ENCODE measurements at regions not wholly inside any gene's neighbourhood (a gene's known extent, or its start where the extent isn't known, plus 50 kb on each side); places are given as distances from the start of the nearest gene placed in this dataset.

- TF ChIP-seq, protein P1, sequence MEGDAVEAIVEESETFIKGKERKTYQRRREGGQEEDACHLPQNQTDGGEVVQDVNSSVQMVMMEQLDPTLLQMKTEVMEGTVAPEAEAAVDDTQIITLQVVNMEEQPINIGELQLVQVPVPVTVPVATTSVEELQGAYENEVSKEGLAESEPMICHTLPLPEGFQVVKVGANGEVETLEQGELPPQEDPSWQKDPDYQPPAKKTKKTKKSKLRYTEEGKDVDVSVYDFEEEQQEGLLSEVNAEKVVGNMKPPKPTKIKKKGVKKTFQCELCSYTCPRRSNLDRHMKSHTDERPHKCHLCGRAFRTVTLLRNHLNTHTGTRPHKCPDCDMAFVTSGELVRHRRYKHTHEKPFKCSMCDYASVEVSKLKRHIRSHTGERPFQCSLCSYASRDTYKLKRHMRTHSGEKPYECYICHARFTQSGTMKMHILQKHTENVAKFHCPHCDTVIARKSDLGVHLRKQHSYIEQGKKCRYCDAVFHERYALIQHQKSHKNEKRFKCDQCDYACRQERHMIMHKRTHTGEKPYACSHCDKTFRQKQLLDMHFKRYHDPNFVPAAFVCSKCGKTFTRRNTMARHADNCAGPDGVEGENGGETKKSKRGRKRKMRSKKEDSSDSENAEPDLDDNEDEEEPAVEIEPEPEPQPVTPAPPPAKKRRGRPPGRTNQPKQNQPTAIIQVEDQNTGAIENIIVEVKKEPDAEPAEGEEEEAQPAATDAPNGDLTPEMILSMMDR (IDR thresholded peaks at IDR 0.05; ENCODE audit: low read depth, low read length, missing control alignments), result no peak
- no peak overlapping the region for H3K4me3 ChIP-seq (ENCODE audit: low read depth, low read length)
- DNase-seq (ENCODE audit: low read depth), result no peak
These were observed 86.9 kb upstream of the F3 start for GRCh38 chr1:94628499-94628843.

DNA sequence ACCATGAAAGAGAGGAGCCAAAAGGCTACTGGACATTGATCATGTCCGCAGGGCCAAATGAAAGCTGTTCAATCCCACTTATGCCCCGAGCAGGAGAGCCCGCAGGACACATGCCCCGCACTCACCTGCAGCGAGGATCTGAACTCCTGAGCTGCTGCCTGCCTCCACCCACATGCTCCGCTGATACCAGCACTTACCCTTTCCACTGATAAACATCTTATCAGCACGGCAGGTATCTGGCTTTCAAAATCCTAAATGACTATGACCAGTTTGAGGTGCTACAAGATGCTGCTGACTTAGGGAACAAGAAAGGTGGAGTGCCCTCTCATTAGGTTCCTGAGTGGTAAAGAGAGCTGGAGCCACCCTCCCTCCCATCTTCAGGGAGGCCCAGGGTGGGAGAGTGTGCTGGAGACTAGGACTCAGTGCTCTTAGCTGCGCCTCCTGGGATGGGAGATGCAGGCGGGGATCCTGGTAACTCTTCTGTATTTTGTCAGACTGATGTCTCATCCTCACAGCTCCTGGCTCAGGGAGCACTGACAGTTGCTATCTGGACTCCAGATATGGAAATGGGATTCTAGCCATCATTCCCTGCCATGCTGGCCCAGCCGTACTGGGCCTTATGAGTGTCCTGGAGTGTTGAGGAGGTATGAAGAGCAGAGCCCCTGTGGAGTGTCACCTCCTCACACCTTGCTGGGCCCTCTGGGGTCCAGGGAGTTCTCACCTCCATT, 86.4 kb upstream of the F3 start:
- TF ChIP-seq, protein P1 (IDR thresholded peaks at IDR 0.05; ENCODE audit: low read depth, low read length, missing control alignments), result no peak
- DNase-seq (ENCODE audit: low read depth), result no peak

DNA sequence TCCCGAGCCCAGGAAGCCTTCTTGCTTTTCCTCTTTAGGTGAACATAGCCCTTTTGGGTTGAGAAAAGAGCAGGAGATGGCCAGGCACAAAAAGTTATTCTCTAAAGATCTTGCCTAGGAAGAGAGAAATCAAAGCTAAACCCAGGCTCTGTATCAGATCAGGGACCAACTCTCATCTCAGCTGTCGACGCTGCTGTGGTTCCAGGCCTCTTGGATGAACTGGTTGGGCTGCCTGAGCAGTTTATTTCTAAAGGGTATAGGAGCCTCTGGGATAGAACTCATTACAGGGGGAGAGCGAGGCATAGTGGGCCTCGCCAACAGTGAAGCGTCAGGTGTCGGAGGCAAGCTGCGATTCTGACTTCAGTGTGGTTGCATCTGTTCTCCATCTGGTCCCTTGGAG, 82.6 kb upstream of the F3 start:
- no peak overlapping the region for H3K4me3 ChIP-seq (ENCODE audit: low read depth, low read length)
- TF ChIP-seq, protein P1 (IDR thresholded peaks at IDR 0.05; ENCODE audit: low read depth, low read length, missing control alignments), result no peak
- DNase-seq (ENCODE audit: low read depth), result no peak

More for the DNA sequence above, 86.4 kb upstream of the F3 start:
- no peak overlapping the region for H3K4me3 ChIP-seq (ENCODE audit: low read depth, low read length)

- DNase-seq (ENCODE audit: low read depth), result no peak
- no peak overlapping the region for H3K4me3 ChIP-seq (ENCODE audit: low read depth, low read length)
- TF ChIP-seq, protein P1 (IDR thresholded peaks at IDR 0.05; ENCODE audit: low read depth, low read length, missing control alignments), result no peak
These were observed 82.1 kb upstream of the F3 start for GRCh38 chr1:94623560-94624148.

DNA sequence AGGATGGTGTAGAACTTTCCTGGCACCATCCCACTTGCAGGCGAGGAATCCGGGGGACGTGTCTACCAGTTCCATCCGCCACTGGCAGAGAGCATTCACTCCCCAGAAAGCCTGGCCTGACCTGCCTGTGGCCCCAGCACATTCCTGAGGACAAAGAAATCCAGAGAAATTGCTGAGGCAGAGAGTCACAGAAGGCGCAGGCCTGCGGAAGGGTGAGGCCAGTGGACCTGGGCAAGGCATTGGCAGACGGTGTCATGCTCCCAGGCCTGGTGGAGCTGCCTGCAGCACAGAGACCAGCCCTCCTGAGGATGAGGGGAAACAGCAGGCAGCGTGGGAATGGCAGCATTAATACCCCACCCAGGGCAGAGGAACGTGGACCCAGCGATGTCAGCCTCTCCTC, 81.2 kb upstream of the F3 start:
- no peak overlapping the region for H3K4me3 ChIP-seq (ENCODE audit: low read depth, low read length)
- DNase-seq (ENCODE audit: low read depth), result no peak
- TF ChIP-seq, protein P1 (IDR thresholded peaks at IDR 0.05; ENCODE audit: low read depth, low read length, missing control alignments), result no peak

DNA sequence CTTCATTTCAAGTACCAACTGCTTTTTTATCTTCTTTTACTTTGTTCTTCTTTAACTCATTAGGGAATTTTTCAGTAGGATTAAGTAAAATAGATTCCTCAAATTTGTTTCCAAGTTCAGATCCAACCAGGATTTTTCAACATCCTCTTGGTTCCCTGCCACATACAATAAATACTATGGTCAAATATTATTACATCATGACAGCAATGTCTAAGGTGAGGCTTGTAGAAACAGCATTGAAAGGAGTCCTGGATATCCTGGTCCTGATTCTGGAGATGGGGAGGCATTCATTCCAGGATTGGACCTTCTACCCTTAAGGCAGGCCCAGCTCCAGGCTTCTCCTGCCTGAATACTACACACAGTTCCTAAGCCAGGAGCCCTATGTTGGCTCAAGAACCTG, 80.2 kb upstream of the F3 start:
- DNase-seq (ENCODE audit: low read depth), result no peak
- TF ChIP-seq, protein P1 (IDR thresholded peaks at IDR 0.05; ENCODE audit: low read depth, low read length, missing control alignments), result no peak
- H3K4me3 ChIP-seq (ENCODE audit: low read depth, low read length), result no peak overlapping the region

DNA sequence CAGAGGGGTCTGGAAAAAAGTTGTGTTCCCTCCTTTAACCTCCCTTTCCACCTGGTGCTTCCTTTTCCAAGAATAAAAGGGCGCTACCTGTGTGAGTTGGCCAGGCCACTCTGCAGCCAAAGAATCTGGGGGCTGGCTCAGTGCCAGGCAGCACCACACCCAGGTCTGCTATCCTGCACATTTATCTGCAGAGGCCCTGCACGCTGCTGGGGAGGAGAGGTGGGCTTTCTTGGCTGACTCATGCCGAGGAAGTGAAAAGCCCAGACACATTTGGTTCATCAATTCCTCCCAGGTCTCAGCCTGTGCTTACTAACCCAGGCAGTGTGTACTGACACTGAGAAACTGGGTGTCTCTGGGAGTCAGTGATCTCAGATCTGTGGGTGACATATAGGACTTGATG, 79.8 kb upstream of the F3 start:
- H3K4me3 ChIP-seq (ENCODE audit: low read depth, low read length), result no peak overlapping the region
- TF ChIP-seq, protein P1 (IDR thresholded peaks at IDR 0.05; ENCODE audit: low read depth, low read length, missing control alignments), result no peak
- no peak for DNase-seq (ENCODE audit: low read depth)
